GM12874 (cell line): ENCODE measurements at regions not wholly inside any gene's neighbourhood (a gene's known extent, or its start where the extent isn't known, plus 50 kb on each side); places are given as distances from the start of the nearest gene placed in this dataset.

Source experiments
- TF ChIP-seq, protein P1 (sequence below): IDR thresholded peaks from 2 replicates; pipeline ENCODE4 v1.5.1; 2011; ENCODE audit warnings: low read depth, mild to moderate bottlenecking, control low read depth, low read length, moderate library complexity; ENCODE audit not compliant: insufficient read depth

DNA sequence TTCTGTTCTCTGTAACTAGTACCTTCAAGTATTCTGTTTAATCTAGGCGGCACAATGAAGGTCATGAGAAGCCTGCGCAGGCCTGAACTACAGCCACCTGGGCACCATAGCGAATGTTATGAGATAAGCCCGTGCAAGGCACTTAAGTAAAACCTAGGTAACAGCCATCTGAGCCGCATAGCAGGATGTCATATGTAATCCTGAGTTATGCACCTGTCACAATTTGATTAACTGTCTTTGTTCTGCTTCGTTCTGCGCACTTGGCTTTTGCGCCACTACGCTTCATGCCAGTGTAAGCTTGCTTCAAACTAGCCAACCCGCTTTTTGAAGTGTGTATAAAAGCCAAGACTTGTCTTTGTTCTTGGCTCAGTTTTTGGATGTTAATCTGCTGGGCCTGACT, 449.8 kb downstream of the KCNJ18 start:
- TF ChIP-seq, protein P1, sequence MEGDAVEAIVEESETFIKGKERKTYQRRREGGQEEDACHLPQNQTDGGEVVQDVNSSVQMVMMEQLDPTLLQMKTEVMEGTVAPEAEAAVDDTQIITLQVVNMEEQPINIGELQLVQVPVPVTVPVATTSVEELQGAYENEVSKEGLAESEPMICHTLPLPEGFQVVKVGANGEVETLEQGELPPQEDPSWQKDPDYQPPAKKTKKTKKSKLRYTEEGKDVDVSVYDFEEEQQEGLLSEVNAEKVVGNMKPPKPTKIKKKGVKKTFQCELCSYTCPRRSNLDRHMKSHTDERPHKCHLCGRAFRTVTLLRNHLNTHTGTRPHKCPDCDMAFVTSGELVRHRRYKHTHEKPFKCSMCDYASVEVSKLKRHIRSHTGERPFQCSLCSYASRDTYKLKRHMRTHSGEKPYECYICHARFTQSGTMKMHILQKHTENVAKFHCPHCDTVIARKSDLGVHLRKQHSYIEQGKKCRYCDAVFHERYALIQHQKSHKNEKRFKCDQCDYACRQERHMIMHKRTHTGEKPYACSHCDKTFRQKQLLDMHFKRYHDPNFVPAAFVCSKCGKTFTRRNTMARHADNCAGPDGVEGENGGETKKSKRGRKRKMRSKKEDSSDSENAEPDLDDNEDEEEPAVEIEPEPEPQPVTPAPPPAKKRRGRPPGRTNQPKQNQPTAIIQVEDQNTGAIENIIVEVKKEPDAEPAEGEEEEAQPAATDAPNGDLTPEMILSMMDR = no peak

DNA sequence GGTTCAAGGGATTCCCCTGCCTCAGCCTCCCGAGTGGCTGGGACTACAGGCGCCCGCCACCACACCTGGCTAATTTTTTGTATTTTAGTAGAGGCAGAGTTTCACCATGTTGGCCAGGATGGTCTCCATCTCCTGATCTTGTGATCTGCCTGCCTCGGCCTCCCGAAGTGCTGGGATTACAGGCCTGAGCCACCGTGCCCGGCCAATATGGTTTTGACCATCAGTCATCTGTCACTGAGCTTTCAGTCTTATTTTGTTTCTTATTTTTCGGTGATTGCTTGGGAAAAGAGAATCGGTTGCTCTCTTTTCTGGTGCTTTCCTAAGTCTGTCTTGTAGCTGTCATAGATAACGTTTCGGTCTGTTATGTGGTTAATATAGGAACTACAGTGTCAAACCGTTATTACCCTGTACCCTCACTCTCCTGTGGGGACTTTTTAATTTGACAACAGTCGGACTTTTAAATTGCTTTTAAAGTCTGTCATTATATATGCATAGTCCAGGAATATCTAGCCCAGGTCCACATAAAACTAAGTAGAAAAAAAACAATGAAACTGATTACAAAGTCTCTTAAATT, 453.4 kb downstream of the KCNJ18 start:
- TF ChIP-seq, protein P1 = no peak

DNA sequence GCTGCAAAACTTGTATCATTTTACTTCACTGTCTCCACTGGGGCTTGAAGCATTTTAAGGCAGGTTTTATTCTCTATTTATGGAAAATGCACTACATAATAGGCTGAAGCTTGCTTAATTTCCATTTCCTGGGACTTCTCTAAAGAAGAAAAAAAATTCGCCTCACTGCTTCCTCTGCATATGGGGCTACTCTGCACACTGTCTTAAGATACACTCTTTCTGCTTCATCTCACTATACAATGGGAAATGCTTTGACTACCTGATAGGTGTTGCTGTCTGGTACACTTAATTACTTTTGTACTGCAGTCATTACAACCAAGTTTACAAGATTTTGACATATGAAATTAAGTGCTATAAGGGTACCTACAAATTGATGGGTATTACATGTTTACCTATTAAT, 466.0 kb downstream of the KCNJ18 start:
- TF ChIP-seq, protein P1 = no peak

DNA sequence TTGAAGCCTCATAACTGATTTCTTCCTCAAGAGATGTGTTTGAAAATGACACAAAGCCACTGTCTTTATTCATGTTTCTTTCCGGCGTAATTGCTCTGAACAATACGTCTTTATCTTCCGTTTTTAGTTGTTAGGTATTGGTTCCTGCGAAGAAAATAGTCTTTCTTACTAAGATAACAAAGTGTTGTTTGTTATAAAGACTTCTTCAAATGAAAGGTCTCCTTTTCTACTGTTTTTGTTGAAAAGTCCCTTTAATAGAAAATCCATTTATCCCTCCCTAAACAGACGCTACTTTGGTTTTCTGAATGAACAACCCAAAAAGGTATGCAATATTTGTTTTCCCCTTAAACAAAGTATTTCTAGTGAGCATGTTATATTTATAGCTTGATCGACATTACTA, 469.1 kb downstream of the KCNJ18 start:
- TF ChIP-seq, protein P1 = no peak

DNA sequence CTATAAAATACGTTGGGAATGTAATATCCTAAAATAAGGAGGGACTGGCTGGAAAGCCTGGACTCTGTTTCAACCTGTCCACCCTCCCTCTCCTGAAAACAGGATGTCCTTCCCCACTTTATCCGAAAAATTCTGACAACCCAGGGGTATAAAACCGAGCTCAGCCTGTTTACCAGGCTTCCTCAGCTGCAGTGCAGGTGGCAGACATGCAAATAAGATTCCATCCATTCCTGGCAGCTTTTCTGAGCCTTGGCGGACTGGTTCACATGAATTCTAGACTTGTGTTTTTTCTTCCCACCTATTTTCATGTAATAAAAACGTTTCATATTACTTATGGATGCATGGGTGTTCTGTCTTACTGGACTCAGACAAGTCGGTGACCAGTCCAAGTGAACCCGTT, 479.3 kb downstream of the KCNJ18 start:
- TF ChIP-seq, protein P1 = no peak

DNA sequence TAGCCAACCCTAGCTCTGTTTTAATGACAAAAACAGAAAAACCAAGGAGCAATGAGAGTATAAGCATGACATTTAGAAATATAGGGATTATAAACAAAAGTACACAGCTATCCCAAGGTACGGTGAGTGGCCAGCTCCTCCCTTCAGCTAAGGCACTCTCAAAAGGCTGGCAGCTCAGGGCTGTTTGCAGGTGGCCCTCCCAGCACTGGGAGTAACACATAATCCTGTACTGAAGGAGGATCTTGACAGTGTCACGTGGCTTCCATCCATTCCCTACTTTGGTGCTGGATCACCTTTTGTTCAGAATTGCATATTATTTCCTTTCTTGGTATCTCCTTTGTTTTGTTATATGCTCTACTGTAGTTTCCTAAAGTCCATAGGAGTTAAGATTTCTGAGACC, 500.8 kb downstream of the KCNJ18 start:
- TF ChIP-seq, protein P1 = no peak

DNA sequence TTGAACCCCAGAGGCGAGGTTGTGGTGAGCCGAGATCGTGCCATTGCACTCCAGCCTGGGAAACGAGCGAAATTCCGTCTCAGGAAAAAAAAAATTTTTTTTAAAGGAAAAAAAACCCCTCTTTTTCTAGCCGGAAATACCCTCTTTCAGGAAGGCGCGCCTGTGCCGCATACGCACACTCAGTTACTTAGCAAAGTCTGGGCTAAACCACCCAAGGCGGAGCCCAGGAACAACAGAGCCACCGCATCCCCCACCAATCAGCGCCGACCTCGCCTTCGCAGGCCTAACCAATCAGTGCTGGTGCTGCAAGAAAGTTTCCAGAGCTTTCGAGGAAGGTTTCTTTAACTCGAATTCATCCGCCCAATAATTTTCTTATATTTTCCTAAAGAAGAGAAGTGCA, 510.4 kb downstream of the KCNJ18 start:
- TF ChIP-seq, protein P1 = no peak
